HCT116 (cell line): ENCODE measurements at regions not wholly inside any gene's neighbourhood (a gene's known extent, or its start where the extent isn't known, plus 50 kb on each side); places are given as distances from the start of the nearest gene placed in this dataset.

ENCODE experiments used
- ATAC-seq: fragments of 200-7000 bp; cut with Tn5 transposase; 2 replicates; pipeline ENCODE4 v1.9.1; 2020; ENCODE audit warnings: mild to moderate bottlenecking, moderate library complexity
- BruUV-seq: library from RNA; stranded (reverse); fragments of 400-500 nt; replicated peaks from 2 replicates; lab custom pipeline; 2021; lab: Mats Ljungman, UMichigan
- CTCF ChIA-PET: fragments of 300-600 bp; sonication (Branson Sonifier 250); formaldehyde crosslinking; loops from one replicate; lab custom pipeline; 2021; ENCODE audit warnings: antibody characterized with exemption; lab: Charles Lee
- POLR2A ChIA-PET: fragments of 300-600, 350-600 bp; sonication (Branson Sonifier 250); formaldehyde crosslinking; loops from one replicate; lab custom pipeline; 2021; ENCODE audit warnings: antibody characterized with exemption; lab: Charles Lee
- RAD21 ChIA-PET, 2 experiments: fragments of 300-600 bp; sonication (Branson Sonifier 250); formaldehyde crosslinking; loops; one replicate each; lab custom pipeline; 2023; ENCODE audit warnings: low total read pairs in 2 of 2; ENCODE audit not compliant: uncharacterized antibody in 2 of 2, unreplicated experiment in 2 of 2, low non-redundant PET in 1 of 2; lab: Charles Lee
- DNase-seq: peaks from one replicate; pipeline ENCODE4 v3.0.0-alpha.2; 2010; ENCODE audit warnings: low read depth, low spot score
- H2AFZ ChIP-seq: fragments of 200-600 bp; shearing (Covaris generic), sonication (generic); 2 replicates; pipeline ENCODE4 v1.6.1; 2017; ENCODE audit warnings: low read depth, mixed run types, mixed read lengths, antibody characterized with exemption, low read length; ENCODE audit not compliant: poor library complexity, severe bottlenecking
- H3K27ac ChIP-seq: 2 replicates; pipeline ENCODE4 v1.5.1; 2012; ENCODE audit warnings: low read depth, low read length
- H3K27me3 ChIP-seq: fragments of 200-600 bp; sonication (generic); 2 replicates; pipeline ENCODE4 v1.6.1; 2016; ENCODE audit warnings: mixed run types, low read length, mixed read lengths; ENCODE audit not compliant: insufficient read depth
- H3K36me3 ChIP-seq, 2 experiments: fragments of 200-500 bp in 1 of 2; fragments of 200-600 bp in 1 of 2; sonication (Bioruptor generic) in 1 of 2; sonication (generic) in 1 of 2; 2 replicates each; pipeline versions ENCODE4 v1.5.1 to v1.6.1; 2014 to 2016; ENCODE audit warnings: low read length in 2 of 2, inconsistent platforms in 1 of 2, mixed read lengths in 1 of 2, mixed run types in 1 of 2; ENCODE audit not compliant: insufficient read depth in 2 of 2, control insufficient read depth in 1 of 2
- H3K4me1 ChIP-seq, 2 experiments: fragments of 200-600 bp in 1 of 2; sonication (generic) in 1 of 2; 2 replicates each; pipeline versions ENCODE4 v1.5.1 to v1.6.1; 2012 to 2017; ENCODE audit warnings: low read length in 2 of 2, inconsistent platforms in 1 of 2, mild to moderate bottlenecking in 1 of 2, mixed read lengths in 1 of 2, mixed run types in 1 of 2, moderate library complexity in 1 of 2; ENCODE audit not compliant: insufficient read depth in 2 of 2, control insufficient read depth in 1 of 2
- H3K4me2 ChIP-seq: fragments of 200-600 bp; sonication (generic); 2 replicates; pipeline ENCODE4 v1.6.1; 2017; ENCODE audit warnings: mixed run types, low read length, mixed read lengths
- H3K4me3 ChIP-seq, 2 experiments: fragments of 200-600 bp in 1 of 2; sonication (generic) in 1 of 2; replicated peaks in 1 of 2; 2 replicates each; pipeline ENCODE4 v1.5.1; 2011 to 2016; ENCODE audit warnings: low read length in 2 of 2, control low read depth in 1 of 2, low read depth in 1 of 2, mild to moderate bottlenecking in 1 of 2, mixed read lengths in 1 of 2, mixed run types in 1 of 2
- H3K79me2 ChIP-seq: fragments of 200-600 bp; sonication (generic); 2 replicates; pipeline ENCODE4 v1.6.1; 2017; ENCODE audit warnings: mild to moderate bottlenecking, mixed run types, low read length, moderate library complexity, mixed read lengths; ENCODE audit not compliant: insufficient read depth
- H3K9ac ChIP-seq: fragments of 200-600 bp; sonication (generic); 2 replicates; pipeline ENCODE4 v1.6.1; 2016; ENCODE audit warnings: low read length, mixed read lengths
- H3K9me2 ChIP-seq: fragments of 200-600 bp; sonication (generic), shearing (Covaris generic); 2 replicates; pipeline ENCODE4 v1.6.1; 2017; ENCODE audit warnings: mixed run types, mild to moderate bottlenecking, moderate library complexity; ENCODE audit not compliant: insufficient read depth
- H3K9me3 ChIP-seq, 2 experiments: fragments of 200-500 bp in 1 of 2; fragments of 200-600 bp in 1 of 2; sonication (Bioruptor generic) in 1 of 2; sonication (generic) in 1 of 2; 2 replicates each; pipeline ENCODE4 v1.6.1; 2014 to 2017; ENCODE audit warnings: low read length in 2 of 2, mixed read lengths in 2 of 2, inconsistent platforms in 1 of 2, low read depth in 1 of 2, mild to moderate bottlenecking in 1 of 2, mixed run types in 1 of 2, moderate library complexity in 1 of 2; ENCODE audit not compliant: control insufficient read depth in 1 of 2, insufficient read depth in 1 of 2
- H4K20me1 ChIP-seq: fragments of 200-600 bp; sonication (generic), shearing (Covaris generic); 2 replicates; pipeline ENCODE4 v1.6.1; 2017; ENCODE audit warnings: mixed run types, mild to moderate bottlenecking, moderate library complexity; ENCODE audit not compliant: insufficient read depth
- CBX3 ChIP-seq: IDR thresholded peaks from 2 replicates; pipeline ENCODE4 v1.6.1; 2012; ENCODE audit warnings: low read depth
- CTCF ChIP-seq, 3 experiments: fragments of 200-600 bp in 1 of 3; sonication (generic) in 1 of 3; IDR thresholded peaks in 2 of 3; conservative IDR thresholded peaks in 1 of 3; 2 replicates each; pipeline ENCODE4 v1.5.1; 2012 to 2017; ENCODE audit warnings: low read depth in 2 of 3, low read length in 2 of 3, antibody characterized with exemption in 1 of 3, borderline replicate concordance in 1 of 3, control low read depth in 1 of 3, mild to moderate bottlenecking in 1 of 3, mixed read lengths in 1 of 3, mixed run types in 1 of 3, moderate library complexity in 1 of 3; ENCODE audit not compliant: insufficient read depth in 1 of 3
- EZH2 ChIP-seq: fragments of 200-600 bp; sonication (generic); IDR thresholded peaks from 2 replicates; pipeline ENCODE4 v1.6.1; 2017; ENCODE audit warnings: antibody characterized with exemption, mixed run types
- EZH2phosphoT487 ChIP-seq: fragments of 200-600 bp; IDR thresholded peaks from 2 replicates; pipeline ENCODE4 v1.6.1; 2018; ENCODE audit warnings: antibody characterized with exemption, borderline replicate concordance
- FOSL1 ChIP-seq: IDR thresholded peaks from 2 replicates; pipeline ENCODE4 v1.6.1; 2012; ENCODE audit warnings: low read depth
- JUND ChIP-seq: IDR thresholded peaks from 2 replicates; pipeline ENCODE4 v1.6.1; 2012
- POLR2A ChIP-seq: IDR thresholded peaks from 2 replicates; pipeline ENCODE4 v1.7.0; 2011; ENCODE audit warnings: borderline replicate concordance; ENCODE audit not compliant: insufficient read depth, insufficient read length; ENCODE audit errors: extremely low read depth
- POLR2AphosphoS5 ChIP-seq: IDR thresholded peaks from 2 replicates; pipeline ENCODE4 v1.6.1; 2011; ENCODE audit warnings: mild to moderate bottlenecking, low read depth, low read length, moderate library complexity
- RAD21 ChIP-seq: IDR thresholded peaks from 2 replicates; pipeline ENCODE4 v1.6.1; 2012; ENCODE audit warnings: low read depth, mild to moderate bottlenecking
- REST ChIP-seq: IDR thresholded peaks from 2 replicates; pipeline ENCODE4 v1.6.1; 2012; ENCODE audit warnings: low read depth
- SIN3A ChIP-seq: IDR thresholded peaks from 2 replicates; pipeline ENCODE4 v1.6.1; 2012; ENCODE audit warnings: low read depth
- SP1 ChIP-seq: IDR thresholded peaks from 2 replicates; pipeline ENCODE4 v1.6.1; 2012; ENCODE audit warnings: low read depth
- SRF ChIP-seq: IDR thresholded peaks from 2 replicates; pipeline ENCODE4 v1.6.1; 2012; ENCODE audit warnings: low read depth
- YY1 ChIP-seq: IDR thresholded peaks from 2 replicates; pipeline ENCODE4 v1.6.1; 2011; ENCODE audit warnings: low read length, low read depth, moderate library complexity, mild to moderate bottlenecking; ENCODE audit not compliant: insufficient replicate concordance; ENCODE audit errors: extremely low read depth
- ZNF274 ChIP-seq: fragments of 200-500 bp; sonication (Bioruptor generic); IDR thresholded peaks from 2 replicates; pipeline ENCODE4 v1.6.1; 2014; ENCODE audit warnings: mild to moderate bottlenecking, low read depth, low read length, inconsistent platforms
- intact Hi-C: fragments of 100-400 bp; cut with micrococcal nuclease; formaldehyde crosslinking; loops from 2 replicates; pipeline ENCODE4 v1.10.0; 2022
- TF ChIP-seq, protein P1 (sequence below): IDR thresholded peaks from 2 replicates; pipeline ENCODE4 v1.6.1; 2012
- TF ChIP-seq, protein P2 (sequence below): IDR thresholded peaks from 2 replicates; pipeline ENCODE4 v1.6.1; 2012

- POLR2A ChIA-PET: no interaction called here
- BruUV-seq: no TSS peak
- no peak for TF ChIP-seq EZH2
- TF ChIP-seq, protein P1, sequence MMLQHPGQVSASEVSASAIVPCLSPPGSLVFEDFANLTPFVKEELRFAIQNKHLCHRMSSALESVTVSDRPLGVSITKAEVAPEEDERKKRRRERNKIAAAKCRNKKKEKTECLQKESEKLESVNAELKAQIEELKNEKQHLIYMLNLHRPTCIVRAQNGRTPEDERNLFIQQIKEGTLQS: no peak
- no peak for TF ChIP-seq ZNF274
- no peak for TF ChIP-seq SIN3A
- TF ChIP-seq POLR2A: no peak
- no peak for TF ChIP-seq EZH2phosphoT487
- TF ChIP-seq, protein P2, sequence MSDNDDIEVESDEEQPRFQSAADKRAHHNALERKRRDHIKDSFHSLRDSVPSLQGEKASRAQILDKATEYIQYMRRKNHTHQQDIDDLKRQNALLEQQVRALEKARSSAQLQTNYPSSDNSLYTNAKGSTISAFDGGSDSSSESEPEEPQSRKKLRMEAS: no peak
- TF ChIP-seq SRF: no peak
- no peak for TF ChIP-seq REST
- TF ChIP-seq CBX3: no peak
- no peak for TF ChIP-seq JUND
- TF ChIP-seq SP1: no peak
- no peak for TF ChIP-seq RAD21
- no peak for TF ChIP-seq YY1
- TF ChIP-seq CTCF (IDR thresholded peaks at IDR 0.05 in 2 of 3, conservative IDR thresholded peaks at IDR 0.05 in 1 of 3; ENCODE audit: borderline replicate concordance in 1 of 3, insufficient read depth in 1 of 3, low read depth in 2 of 3, low read length in 2 of 3): no peak
- TF ChIP-seq POLR2AphosphoS5: no peak
- TF ChIP-seq FOSL1: no peak
These were observed 198.4 kb downstream of the ADAMTS15 start for GRCh38 chr11:130646881-130647280.

More at GRCh38 chr11:130646881-130647280, 198.4 kb downstream of the ADAMTS15 start:
- ATAC-seq (no peak), DNase-seq (no peak)
- H3K4me2 ChIP-seq: no peak overlapping the region
- H3K36me3 ChIP-seq: no peaks in the 10 kb centered on the region
- H3K9ac ChIP-seq: no peak overlapping the region
- intact Hi-C loops: no loop called here
- RAD21 ChIA-PET: no interaction called here
- H3K4me3 ChIP-seq: no peak overlapping the region
- H3K4me1 ChIP-seq: no peaks in the 10 kb centered on the region
- H3K27me3 ChIP-seq: 0 out of 2 replicates have a peak, but pooled peaks cover 6% of the 10 kb centered on the region
- CTCF ChIA-PET: no interaction called here
- H4K20me1 ChIP-seq: no peaks in the 10 kb centered on the region
- H2AFZ ChIP-seq: no peak overlapping the region
- no peak overlapping the region for H3K27ac ChIP-seq
- H3K9me3 ChIP-seq: no peaks in the 10 kb centered on the region
- H3K79me2 ChIP-seq: no peaks in the 10 kb centered on the region
- no peaks in the 10 kb centered on the region for H3K9me2 ChIP-seq
